HL-60 (cell line): ENCODE measurements at regions not wholly inside any gene's neighbourhood (a gene's known extent, or its start where the extent isn't known, plus 50 kb on each side); places are given as distances from the start of the nearest gene placed in this dataset.

Experiments used
- DNase-seq, 2 experiments: peaks; one replicate each; pipeline ENCODE4 v3.0.0-alpha.2; 2010 to 2020; ENCODE audit warnings: low read depth in 1 of 2, low spot score in 1 of 2
- H3K27ac ChIP-seq: fragments of 250-450 bp; sonication (Bioruptor Pico); replicated peaks from 2 replicates; pipeline ENCODE4 v1.5.1; 2020; ENCODE audit warnings: mild to moderate bottlenecking, moderate library complexity
- H3K27me3 ChIP-seq: fragments of 250-450 bp; sonication (Bioruptor Pico); 2 replicates; pipeline ENCODE4 v1.5.1; 2021; ENCODE audit warnings: mild to moderate bottlenecking, moderate library complexity; ENCODE audit not compliant: insufficient read depth, poor library complexity, severe bottlenecking
- H3K4me3 ChIP-seq: replicated peaks from 2 replicates; pipeline ENCODE4 v1.5.1; 2011; ENCODE audit warnings: mild to moderate bottlenecking, control low read depth, low read length; ENCODE audit not compliant: insufficient read depth
- CTCF ChIP-seq: IDR thresholded peaks from one replicate; pipeline ENCODE4 v1.5.1; 2011; ENCODE audit warnings: low read length, control low read depth, inconsistent platforms; ENCODE audit not compliant: insufficient read depth
- GABPA ChIP-seq: IDR thresholded peaks from 2 replicates; pipeline ENCODE4 v1.6.1; 2012; ENCODE audit warnings: low read depth
- POLR2AphosphoS5 ChIP-seq: IDR thresholded peaks from 2 replicates; pipeline ENCODE4 v1.6.1; 2012; ENCODE audit warnings: low read depth
- REST ChIP-seq: IDR thresholded peaks from 2 replicates; pipeline ENCODE4 v1.6.1; 2012; ENCODE audit warnings: low read depth; ENCODE audit not compliant: insufficient replicate concordance
- SPI1 ChIP-seq: IDR thresholded peaks from 2 replicates; pipeline ENCODE4 v1.6.1; 2012; ENCODE audit warnings: low read depth, mild to moderate bottlenecking, borderline replicate concordance

- TF ChIP-seq CTCF (no peak), GABPA (no peak), POLR2AphosphoS5 (no peak), SPI1 (no peak), REST (no peak)
- Histone ChIP-seq H3K27me3 (no peaks in the 10 kb centered on the region), H3K27ac (no peak overlapping the region), H3K4me3 (no peak overlapping the region)
- no peak for DNase-seq
These were observed 122.5 kb upstream of the KCNJ15 start for GRCh38 chr21:38134084-38134873.

GRCh38 chr21:38136201-38136600 is 120.6 kb upstream of the KCNJ15 start:
- Histone ChIP-seq H3K27me3 (no peaks in the 10 kb centered on the region), H3K27ac (no peak overlapping the region), H3K4me3 (no peak overlapping the region)
- TF ChIP-seq POLR2AphosphoS5 = no peak
- no peak for TF ChIP-seq GABPA
- no peak for TF ChIP-seq REST
- TF ChIP-seq CTCF = no peak
- TF ChIP-seq SPI1 = no peak
- DNase-seq = no peak

GRCh38 chr21:38139380-38140168 is 117.2 kb upstream of the KCNJ15 start:
- Histone ChIP-seq H3K27me3 (no peaks in the 10 kb centered on the region), H3K4me3 (no peak overlapping the region), H3K27ac (no peak overlapping the region)
- DNase-seq = no peak
- TF ChIP-seq POLR2AphosphoS5 (no peak), SPI1 (no peak), CTCF (no peak), REST (no peak), GABPA (no peak)
